ENCODE measurements at regions not wholly inside any gene's neighbourhood (a gene's known extent, or its start where the extent isn't known, plus 50 kb on each side); places are given as distances from the start of the nearest gene placed in this dataset.
A peak's percentile ranks its signal among the peaks of the same experiment; 100 is the strongest.

DNA sequence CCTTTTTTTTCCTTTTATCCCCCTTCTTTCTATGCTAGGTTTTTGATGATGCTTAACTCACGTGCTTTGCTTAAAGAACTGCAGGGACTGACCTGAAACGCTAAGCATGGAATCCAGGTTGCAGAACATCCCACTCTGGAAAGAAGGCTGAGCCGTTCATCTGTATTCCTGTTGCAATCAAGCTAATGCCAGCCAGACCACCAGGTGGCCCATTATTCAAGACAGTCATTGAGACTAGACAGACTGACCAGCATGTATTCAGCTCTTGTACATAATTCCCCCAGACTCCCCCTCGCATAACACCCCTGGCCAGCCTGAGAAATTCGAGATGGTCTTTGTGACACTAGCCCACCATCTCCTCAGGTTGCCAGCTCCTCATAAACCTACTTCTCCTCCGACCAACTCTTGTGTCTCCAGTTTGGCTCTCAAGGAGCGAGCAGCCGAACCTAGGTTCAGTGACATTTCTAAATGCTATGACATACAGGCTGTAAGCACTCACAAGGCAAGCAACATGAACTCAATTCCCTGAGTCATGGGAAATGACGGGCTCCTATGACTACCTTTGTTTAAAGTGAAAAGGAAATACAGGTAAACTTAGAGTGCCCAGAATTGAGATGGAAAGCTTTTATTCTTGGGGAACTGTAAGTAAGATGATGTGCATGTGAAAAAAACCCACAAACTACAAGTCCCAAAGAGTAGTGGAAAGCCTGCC, 309.3 kb upstream of the CDYL start:
- WGBS (ENCODE audit: insufficient coverage, low coverage, missing lambda C conversion rate): 5% methylated on average over 9 of the region's 9 CpGs
- FAIRE-seq (no peak), DNase-seq (ENCODE audit: extremely low read depth in 1 of 4, low spot score in 3 of 4) (peak in 1 of 4 experiments; percentile 19), ATAC-seq (peak; percentile 53; the same call in 1 of the 3 replicates)
- Histone ChIP-seq H3K79me2 (ENCODE audit: control insufficient read depth, insufficient read depth, low read length) (no peaks in the 10 kb centered on the region), H4K20me1 (replicated peaks; ENCODE audit: control insufficient read depth, insufficient read depth, low read length) (no peaks in the 10 kb centered on the region), H3K27ac (ENCODE audit: extremely low read depth, low read depth, low read length) (no peak overlapping the region), H3K4me1 (replicated peaks in 1 of 2; ENCODE audit: control insufficient read depth in 2 of 2, insufficient read depth in 2 of 2, low read length in 2 of 2) (no peaks in the 10 kb centered on the region), H3K9me1 (ENCODE audit: control insufficient read depth, insufficient read depth, low read length) (no peaks in the 10 kb centered on the region), H3K9me3 (replicated peaks; ENCODE audit: control insufficient read depth, insufficient read depth, low read depth, low read length) (no peaks in the 10 kb centered on the region; the same call in 1 of the 2 replicates), H3K4me3 (no peak overlapping the region), H3K9ac (ENCODE audit: insufficient read depth in 1 of 2, low read depth in 2 of 2, low read length in 2 of 2) (no peak overlapping the region), H3K4me2 (ENCODE audit: insufficient read depth, low read length) (no peak overlapping the region), H2AFZ (ENCODE audit: low read depth, low read length) (no peak overlapping the region), H3K27me3 (ENCODE audit: control insufficient read depth in 2 of 2, insufficient read depth in 2 of 2, low read length in 2 of 2) (peaks cover 7 to 19% of the 10 kb centered on the region in 2 experiments; a peak in 4 of 5 replicates), H3K36me3 (ENCODE audit: control insufficient read depth, insufficient read depth, low read length) (no peaks in the 10 kb centered on the region)
- POLR2A ChIA-PET: interaction anchor here (0.5 to 1.0 kb wide), 2 partner anchors 113 to 139 kb away, joined by 3 read pairs; no protein-coding TSS in a partner anchor
- in situ Hi-C loops (cut with MboI) (no loop called here), intact Hi-C loops (cut with micrococcal nuclease) (no loop called here)
- CTCF ChIA-PET (ENCODE audit: low intra/inter-chr PET ratio): no interaction called here
- no TSS peak for BruUV-seq (replicated peaks)
- no peak for TF ChIP-seq MXI1 (IDR thresholded peaks at IDR 0.05; ENCODE audit: low read depth, low read length)
- TF ChIP-seq CEBPG (CRISPR knock-in tag; IDR thresholded peaks at IDR 0.05): no peak
- TF ChIP-seq CEBPG (tag; conservative IDR thresholded peaks at IDR 0.05 in 1 of 2, IDR thresholded peaks at IDR 0.05 in 1 of 2): no peak
- no peak for TF ChIP-seq NFATC3 (IDR thresholded peaks at IDR 0.05)
- no peak for TF ChIP-seq HDAC3 (IDR thresholded peaks at IDR 0.05; ENCODE audit: borderline replicate concordance, partially characterized antibody)
- TF ChIP-seq SMC3 (conservative IDR thresholded peaks at IDR 0.05; ENCODE audit: insufficient read depth, low read depth, low read length): peak; percentile 20; the same call in 1 of the 2 replicates
- no peak for TF ChIP-seq PURB (CRISPR knock-in tag; IDR thresholded peaks at IDR 0.05; ENCODE audit: low read depth)
- TF ChIP-seq RAD21 (CRISPR knock-in tag; conservative IDR thresholded peaks at IDR 0.05 in 1 of 2, IDR thresholded peaks at IDR 0.05 in 1 of 2): peak; percentile 15 to 35; a peak in 2 of 4 replicates
- no peak for TF ChIP-seq FOXP1 (CRISPR knock-in tag; IDR thresholded peaks at IDR 0.05)
- no peak for TF ChIP-seq IRF2 (CRISPR knock-in tag; IDR thresholded peaks at IDR 0.05)
- no peak for TF ChIP-seq ZBED1 (IDR thresholded peaks at IDR 0.05)
- no peak for TF ChIP-seq NFYB (IDR thresholded peaks at IDR 0.05; ENCODE audit: extremely low read depth, insufficient read length)
- no peak for TF ChIP-seq HCFC1 (IDR thresholded peaks at IDR 0.05; ENCODE audit: low read depth, low read length)
- no peak for TF ChIP-seq NELFE (IDR thresholded peaks at IDR 0.05; ENCODE audit: insufficient read depth, insufficient read length)
- TF ChIP-seq, protein P1, sequence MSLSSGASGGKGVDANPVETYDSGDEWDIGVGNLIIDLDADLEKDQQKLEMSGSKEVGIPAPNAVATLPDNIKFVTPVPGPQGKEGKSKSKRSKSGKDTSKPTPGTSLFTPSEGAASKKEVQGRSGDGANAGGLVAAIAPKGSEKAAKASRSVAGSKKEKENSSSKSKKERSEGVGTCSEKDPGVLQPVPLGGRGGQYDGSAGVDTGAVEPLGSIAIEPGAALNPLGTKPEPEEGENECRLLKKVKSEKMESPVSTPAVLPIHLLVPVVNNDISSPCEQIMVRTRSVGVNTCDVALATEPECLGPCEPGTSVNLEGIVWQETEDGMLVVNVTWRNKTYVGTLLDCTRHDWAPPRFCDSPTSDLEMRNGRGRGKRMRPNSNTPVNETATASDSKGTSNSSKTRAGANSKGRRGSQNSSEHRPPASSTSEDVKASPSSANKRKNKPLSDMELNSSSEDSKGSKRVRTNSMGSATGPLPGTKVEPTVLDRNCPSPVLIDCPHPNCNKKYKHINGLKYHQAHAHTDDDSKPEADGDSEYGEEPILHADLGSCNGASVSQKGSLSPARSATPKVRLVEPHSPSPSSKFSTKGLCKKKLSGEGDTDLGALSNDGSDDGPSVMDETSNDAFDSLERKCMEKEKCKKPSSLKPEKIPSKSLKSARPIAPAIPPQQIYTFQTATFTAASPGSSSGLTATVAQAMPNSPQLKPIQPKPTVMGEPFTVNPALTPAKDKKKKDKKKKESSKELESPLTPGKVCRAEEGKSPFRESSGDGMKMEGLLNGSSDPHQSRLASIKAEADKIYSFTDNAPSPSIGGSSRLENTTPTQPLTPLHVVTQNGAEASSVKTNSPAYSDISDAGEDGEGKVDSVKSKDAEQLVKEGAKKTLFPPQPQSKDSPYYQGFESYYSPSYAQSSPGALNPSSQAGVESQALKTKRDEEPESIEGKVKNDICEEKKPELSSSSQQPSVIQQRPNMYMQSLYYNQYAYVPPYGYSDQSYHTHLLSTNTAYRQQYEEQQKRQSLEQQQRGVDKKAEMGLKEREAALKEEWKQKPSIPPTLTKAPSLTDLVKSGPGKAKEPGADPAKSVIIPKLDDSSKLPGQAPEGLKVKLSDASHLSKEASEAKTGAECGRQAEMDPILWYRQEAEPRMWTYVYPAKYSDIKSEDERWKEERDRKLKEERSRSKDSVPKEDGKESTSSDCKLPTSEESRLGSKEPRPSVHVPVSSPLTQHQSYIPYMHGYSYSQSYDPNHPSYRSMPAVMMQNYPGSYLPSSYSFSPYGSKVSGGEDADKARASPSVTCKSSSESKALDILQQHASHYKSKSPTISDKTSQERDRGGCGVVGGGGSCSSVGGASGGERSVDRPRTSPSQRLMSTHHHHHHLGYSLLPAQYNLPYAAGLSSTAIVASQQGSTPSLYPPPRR (CRISPR knock-in tag; IDR thresholded peaks at IDR 0.05; ENCODE audit: borderline replicate concordance): no peak
- no peak for TF ChIP-seq HLTF (IDR thresholded peaks at IDR 0.05)
- TF ChIP-seq ATF1 (CRISPR knock-in tag; IDR thresholded peaks at IDR 0.05): no peak
- TF ChIP-seq ATF1 (tag; IDR thresholded peaks at IDR 0.05): no peak
- no peak for TF ChIP-seq ZNF584 (CRISPR knock-in tag; IDR thresholded peaks at IDR 0.05; ENCODE audit: low read depth)

Measured in K562 (cell line).